GM18873 (cell line): ENCODE measurements at regions not wholly inside any gene's neighbourhood (a gene's known extent, or its start where the extent isn't known, plus 50 kb on each side); places are given as distances from the start of the nearest gene placed in this dataset.

Experiments
- ATAC-seq: cut with Tn5 transposase; IDR thresholded peaks from one replicate; pipeline ENCODE4 v1.9.1; 2021; ENCODE audit warnings: mild to moderate bottlenecking, moderate library complexity, moderate number of reproducible peaks; ENCODE audit not compliant: unreplicated experiment, low FRiP score

DNA sequence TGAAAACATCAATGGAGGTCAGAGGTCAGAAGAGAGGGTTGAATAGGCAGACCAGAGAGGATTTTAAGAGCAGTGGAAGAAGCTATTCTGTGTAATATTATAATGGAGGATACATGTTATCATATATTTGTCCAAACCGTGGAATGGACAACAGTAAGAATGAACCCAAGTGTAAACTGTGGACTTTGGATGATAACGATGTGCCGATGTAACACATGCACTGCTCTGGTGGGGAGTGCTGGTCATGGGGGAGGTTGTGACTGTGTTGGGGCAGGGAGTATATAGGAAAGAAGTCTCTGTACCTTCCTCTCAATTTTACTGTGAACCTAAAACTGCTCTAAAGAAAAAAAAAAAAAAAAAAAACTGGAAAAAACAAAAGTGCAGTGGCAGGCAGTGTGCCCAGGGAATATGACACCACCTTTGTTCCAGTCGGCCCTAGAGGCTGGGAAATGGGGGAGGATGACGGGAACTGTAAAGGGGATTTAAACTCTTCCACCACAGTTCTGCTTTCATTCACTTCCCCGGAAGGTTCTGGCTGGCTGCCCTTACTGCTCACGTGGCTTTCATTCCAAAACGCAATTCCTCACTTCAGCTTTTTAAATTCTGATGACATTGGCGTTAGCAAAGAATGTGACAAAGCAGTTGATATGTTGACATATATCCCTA is 113.7 kb upstream of the ANKRD1 start:
- no peak for ATAC-seq

GRCh38 chr10:91035650-91036292 is 114.9 kb upstream of the ANKRD1 start:
- ATAC-seq, result no peak

- no peak for ATAC-seq
These were observed 116.0 kb upstream of the ANKRD1 start for GRCh38 chr10:91036807-91037411.

- ATAC-seq, result no peak
These were observed 118.1 kb upstream of the ANKRD1 start for GRCh38 chr10:91038971-91039370.

DNA sequence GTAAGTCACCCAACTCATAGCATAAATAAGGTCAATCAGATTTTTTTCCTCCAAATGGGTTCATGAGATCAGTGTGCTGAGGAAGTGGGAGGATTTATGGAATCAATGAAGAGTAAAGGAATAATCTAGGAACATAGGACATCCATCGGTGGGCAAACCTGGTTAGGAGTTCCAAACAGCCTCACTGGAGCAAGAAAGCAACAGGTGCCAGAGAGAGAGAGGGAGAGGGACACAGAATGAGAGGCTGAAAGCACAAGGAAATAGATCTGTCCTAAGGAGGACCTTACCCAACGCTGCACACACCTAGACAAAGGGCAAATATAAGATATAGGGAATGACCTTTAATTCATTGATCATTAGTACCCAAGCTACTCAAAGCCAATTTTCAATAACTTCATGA is 119.5 kb upstream of the ANKRD1 start:
- no peak for ATAC-seq

DNA sequence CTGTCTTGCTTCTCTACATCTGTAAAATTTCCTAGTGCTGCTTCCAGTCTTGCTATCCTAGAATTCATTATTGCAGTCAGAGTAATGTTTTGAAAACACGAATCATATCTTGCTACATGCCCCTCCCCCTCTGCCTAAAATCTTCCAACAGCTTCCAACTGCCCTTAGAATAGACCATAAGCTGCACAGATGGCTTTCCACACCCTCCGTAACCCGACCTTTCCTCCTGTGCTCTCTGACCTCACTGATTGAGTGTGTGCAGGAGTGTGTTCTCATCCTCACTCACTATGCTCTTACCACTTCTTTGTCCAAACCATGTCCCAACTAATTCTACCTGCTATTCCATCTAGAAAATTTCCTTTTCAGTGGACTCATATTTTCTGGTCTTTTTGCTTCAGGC is 121.2 kb upstream of the ANKRD1 start:
- ATAC-seq, result no peak

DNA sequence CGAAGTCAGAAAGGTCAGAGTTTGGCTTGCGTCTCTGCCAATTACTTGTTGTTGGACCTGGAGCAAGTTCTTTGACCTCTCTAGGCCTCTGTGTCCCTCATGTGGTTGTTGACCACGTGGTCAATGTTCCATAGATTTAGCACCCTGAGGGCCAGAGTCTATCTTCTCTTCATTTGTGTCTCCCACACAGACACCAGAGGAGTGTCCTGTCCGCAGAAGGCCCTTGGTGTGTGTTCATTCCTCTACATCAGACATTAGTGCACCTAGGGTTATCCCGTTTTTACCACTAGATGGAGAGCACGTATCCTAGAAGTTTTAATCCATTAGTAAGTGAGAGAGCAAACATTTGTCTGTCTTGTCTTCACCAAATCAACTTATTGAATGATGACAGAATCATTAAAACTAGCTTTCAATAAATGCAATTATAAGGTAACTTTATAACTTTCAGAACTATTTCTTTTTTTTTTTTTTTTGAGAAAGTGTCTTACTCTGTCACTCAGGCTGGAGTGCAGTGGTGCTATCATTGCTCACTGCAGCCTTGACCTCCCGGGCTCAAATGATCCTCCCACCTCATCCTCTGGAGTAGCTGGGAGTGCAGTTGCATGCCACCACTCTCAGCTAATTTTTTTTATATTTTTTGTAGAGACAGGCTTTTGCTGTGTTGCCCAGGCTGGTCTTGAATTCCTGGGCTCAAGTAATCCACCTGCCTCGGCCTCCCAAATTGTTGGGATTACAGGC is 122.5 kb upstream of the ANKRD1 start:
- ATAC-seq, result no peak

GRCh38 chr10:91046869-91047268 is 126.0 kb upstream of the ANKRD1 start:
- ATAC-seq, result no peak

- no peak for ATAC-seq
These were observed 127.5 kb upstream of the ANKRD1 start for GRCh38 chr10:91048380-91048779.

DNA sequence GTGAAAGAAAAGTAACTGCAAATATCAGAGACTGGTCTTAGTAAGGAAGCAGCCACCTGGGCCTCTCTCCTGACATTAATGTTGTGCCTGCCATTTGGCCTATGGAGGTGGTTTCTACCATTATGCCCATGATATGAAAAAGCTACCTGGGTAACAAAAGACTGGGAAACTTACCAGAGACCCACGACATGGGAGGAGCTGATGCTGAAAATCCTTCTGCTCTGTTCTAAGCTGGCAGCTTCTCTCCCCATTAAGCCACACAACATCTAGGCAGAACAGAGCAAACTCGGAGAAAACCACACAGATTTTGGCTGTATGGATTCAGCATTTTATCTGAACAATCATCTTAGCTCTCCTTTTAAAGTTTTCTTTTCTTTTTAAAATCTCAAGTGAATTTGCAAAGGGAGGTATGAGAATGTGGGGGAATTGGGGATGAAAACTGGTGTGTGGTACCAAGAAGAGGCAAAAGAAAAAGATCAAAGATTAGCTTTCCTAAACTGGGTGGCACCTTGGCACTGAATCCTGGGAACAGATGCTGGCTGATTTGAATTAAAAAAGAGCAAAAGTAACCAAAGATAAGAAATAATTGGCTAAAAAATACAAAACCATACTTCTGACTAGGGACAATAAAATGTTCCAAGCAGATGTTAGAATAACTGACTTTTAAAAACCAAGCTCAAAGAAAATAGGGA is 128.6 kb upstream of the ANKRD1 start:
- ATAC-seq, result no peak

- no peak for ATAC-seq
These were observed 129.1 kb upstream of the ANKRD1 start for GRCh38 chr10:91049988-91050360.

DNA sequence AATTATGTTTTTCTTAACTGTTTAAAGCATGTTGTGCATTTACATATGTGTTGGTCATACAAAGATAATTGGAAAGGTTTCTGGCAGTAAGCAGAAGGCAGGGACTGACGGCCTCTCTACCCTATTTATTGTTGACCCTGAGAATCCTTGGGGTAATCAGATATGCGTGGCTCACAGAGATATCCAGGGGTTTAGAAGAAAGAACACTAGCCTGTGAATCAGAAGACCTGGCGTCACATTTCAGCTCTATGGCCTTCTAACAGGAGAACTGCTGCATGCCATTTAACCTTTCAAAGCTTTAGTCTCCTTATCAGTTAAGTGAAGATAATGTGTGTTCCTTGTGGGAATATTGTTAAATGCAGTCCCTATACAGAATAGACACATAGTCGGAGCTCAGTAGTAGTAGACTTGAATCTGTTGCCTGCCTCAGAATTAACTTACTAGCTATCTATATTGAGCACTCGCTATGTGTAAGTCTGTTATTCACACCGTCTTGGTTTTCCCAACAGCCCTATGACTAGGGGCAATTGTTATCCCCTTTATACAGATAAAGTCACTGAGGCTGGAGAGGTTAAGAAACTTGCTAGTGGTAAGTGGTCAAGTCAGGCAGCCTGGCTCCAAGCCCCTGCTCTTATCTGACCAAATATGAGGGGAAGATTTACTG is 129.6 kb upstream of the ANKRD1 start:
- ATAC-seq, result no peak

DNA sequence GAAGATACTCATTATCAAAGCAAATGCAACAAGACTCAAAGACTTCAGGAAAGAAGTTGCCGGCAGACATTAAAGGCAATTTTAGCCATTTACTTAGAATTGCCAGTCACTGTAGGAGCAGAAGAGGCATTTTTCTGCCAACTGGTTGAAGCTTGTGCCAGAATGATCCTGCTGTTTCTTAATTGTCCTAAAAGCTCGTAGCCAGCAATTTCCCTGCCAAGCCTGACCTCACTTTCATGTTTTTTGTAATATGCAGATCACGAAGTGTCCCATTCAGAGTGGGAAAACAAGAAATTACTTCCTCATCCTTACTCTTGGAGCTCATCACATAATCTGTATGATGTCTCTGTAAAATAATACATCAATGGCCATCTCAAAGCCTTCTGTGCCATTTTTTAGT is 130.9 kb upstream of the ANKRD1 start:
- no peak for ATAC-seq

- no peak for ATAC-seq
These were observed 133.4 kb upstream of the ANKRD1 start for GRCh38 chr10:91054325-91054724.

- ATAC-seq, result no peak
These were observed 140.3 kb upstream of the ANKRD1 start for GRCh38 chr10:91061187-91061586.

GRCh38 chr10:91061608-91062007 is 140.7 kb upstream of the ANKRD1 start:
- ATAC-seq, result no peak

GRCh38 chr10:91062091-91062490 is 141.2 kb upstream of the ANKRD1 start:
- ATAC-seq, result no peak

GRCh38 chr10:91071786-91072185 is 148.7 kb upstream of the PCGF5 start:
- no peak for ATAC-seq

GRCh38 chr10:91073286-91073979 is 147.0 kb upstream of the PCGF5 start:
- no peak for ATAC-seq
